GM12865 (cell line): ENCODE measurements at regions not wholly inside any gene's neighbourhood (a gene's known extent, or its start where the extent isn't known, plus 50 kb on each side); places are given as distances from the start of the nearest gene placed in this dataset.

Experiments used
- DNase-seq: peaks from one replicate; pipeline ENCODE4 v3.0.0; 2010; ENCODE audit warnings: low read depth
- H3K4me3 ChIP-seq: 2 replicates; pipeline ENCODE4 v1.5.1; 2011; ENCODE audit warnings: mild to moderate bottlenecking, low read depth, low read length, control low read depth
- TF ChIP-seq, protein P1 (sequence below): IDR thresholded peaks from 2 replicates; pipeline ENCODE4 v1.5.1; 2011; ENCODE audit warnings: low read length, control low read depth, low read depth, inconsistent platforms; ENCODE audit not compliant: insufficient read depth; ENCODE audit errors: missing control alignments

- H3K4me3 ChIP-seq, result no peak overlapping the region
- TF ChIP-seq, protein P1, sequence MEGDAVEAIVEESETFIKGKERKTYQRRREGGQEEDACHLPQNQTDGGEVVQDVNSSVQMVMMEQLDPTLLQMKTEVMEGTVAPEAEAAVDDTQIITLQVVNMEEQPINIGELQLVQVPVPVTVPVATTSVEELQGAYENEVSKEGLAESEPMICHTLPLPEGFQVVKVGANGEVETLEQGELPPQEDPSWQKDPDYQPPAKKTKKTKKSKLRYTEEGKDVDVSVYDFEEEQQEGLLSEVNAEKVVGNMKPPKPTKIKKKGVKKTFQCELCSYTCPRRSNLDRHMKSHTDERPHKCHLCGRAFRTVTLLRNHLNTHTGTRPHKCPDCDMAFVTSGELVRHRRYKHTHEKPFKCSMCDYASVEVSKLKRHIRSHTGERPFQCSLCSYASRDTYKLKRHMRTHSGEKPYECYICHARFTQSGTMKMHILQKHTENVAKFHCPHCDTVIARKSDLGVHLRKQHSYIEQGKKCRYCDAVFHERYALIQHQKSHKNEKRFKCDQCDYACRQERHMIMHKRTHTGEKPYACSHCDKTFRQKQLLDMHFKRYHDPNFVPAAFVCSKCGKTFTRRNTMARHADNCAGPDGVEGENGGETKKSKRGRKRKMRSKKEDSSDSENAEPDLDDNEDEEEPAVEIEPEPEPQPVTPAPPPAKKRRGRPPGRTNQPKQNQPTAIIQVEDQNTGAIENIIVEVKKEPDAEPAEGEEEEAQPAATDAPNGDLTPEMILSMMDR, result no peak
- no peak for DNase-seq
Measured at GRCh38 chr16:77551357-77551756, 116.5 kb upstream of the ADAMTS18 start.

DNA sequence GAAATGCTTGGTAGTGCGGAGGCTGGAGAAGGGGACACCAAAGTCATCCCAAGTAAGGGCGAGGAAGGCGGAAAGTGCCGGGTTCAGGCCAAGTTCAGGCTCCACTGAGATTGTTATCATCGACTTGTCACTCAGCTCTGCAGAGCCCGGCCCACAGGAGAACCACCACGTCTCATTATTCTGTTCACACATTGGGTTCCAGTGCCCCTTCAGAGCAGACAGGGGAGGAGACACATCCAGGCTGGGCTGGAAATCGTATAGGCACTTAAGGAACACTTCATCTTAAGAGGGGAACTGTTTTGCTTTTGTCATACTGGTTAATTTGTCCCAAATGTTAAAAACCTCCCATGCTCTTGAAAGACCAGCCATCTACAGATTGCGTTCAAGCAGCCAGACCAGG, 118.3 kb upstream of the ADAMTS18 start:
- no peak overlapping the region for H3K4me3 ChIP-seq
- DNase-seq, result no peak
- TF ChIP-seq, protein P1, result no peak

- DNase-seq, result no peak
- no peak overlapping the region for H3K4me3 ChIP-seq
- TF ChIP-seq, protein P1, result no peak
Measured at GRCh38 chr16:77555126-77555525, 120.3 kb upstream of the ADAMTS18 start.

DNA sequence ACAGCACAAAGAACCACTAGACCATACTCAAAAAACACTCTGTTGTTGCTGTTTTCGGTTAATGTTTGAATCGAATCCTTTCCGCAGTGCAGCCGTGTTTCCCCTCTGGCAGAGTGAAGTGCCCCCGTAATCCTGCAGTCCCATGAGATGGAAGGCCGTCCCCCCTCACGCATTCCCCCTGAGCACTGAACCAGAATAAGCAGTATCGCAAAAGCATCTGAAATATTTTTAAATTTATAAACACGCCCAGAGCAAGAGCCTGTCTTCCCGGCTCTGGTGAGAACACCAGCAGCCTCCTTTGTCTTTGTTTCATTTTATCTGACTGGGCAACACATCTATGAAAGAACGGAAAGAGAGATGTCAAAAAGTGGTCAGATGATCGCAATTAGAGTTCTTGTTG, 121.0 kb upstream of the ADAMTS18 start:
- H3K4me3 ChIP-seq, result no peak overlapping the region
- DNase-seq, result no peak
- TF ChIP-seq, protein P1, result no peak

DNA sequence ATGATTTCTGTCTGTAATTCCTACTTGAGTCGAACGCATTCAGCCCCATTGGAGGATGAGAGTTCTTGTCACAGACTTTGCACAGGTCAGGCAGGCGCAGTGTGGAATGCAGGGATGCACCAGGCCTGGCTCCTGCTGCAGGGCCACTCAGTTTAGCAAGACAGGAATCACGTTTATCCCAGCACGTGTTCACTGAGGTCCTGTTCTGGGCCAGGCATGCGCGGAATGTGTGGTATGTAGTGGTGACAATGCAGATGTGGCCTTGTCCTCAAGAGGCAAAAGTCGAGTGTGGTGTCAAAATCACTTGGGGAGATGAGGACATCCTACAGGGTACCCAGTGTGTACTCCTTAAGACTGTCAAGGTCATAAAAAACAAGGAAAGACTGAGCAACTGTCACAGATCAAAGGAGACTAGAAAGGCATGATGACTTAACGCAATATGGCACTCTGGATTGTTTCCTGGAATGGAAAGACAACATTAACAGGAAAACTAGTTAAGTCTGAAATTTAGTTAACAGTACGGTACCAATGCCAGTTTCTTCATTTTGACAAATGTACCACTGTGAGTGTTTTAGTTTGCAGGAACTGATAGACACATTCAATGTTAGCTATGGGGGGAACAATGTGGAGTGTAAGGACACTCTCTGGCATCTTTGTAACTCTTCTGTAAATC, 121.5 kb upstream of the ADAMTS18 start:
- TF ChIP-seq, protein P1, result no peak
- no peak for DNase-seq
- no peak overlapping the region for H3K4me3 ChIP-seq

- DNase-seq, result no peak
- no peak overlapping the region for H3K4me3 ChIP-seq
- TF ChIP-seq, protein P1, result no peak
Measured at GRCh38 chr16:77557385-77557784, 122.6 kb upstream of the ADAMTS18 start.

DNA sequence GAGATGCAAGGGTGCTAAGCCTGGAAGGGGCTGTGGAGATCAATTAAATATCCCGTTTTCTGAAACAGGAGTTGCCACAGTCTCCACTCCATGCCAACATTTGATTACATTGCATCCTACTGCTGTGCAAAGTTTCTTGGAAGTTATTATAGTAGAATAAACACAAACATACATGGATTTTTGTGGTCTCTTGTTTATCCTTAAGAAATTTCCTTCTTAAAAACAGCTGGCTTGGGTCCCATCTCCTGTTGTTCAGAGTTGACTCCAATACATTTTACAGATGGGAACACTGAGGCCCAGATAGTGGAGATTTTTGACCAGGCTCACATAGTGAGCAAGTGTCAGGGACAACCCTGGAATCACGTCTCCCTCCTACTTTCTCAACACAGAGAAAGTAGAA, 124.0 kb upstream of the ADAMTS18 start:
- no peak for DNase-seq
- no peak overlapping the region for H3K4me3 ChIP-seq
- TF ChIP-seq, protein P1, result no peak
